B cell (primary cell): ENCODE measurements at regions not wholly inside any gene's neighbourhood (a gene's known extent, or its start where the extent isn't known, plus 50 kb on each side); places are given as distances from the start of the nearest gene placed in this dataset.

ENCODE experiments used
- ATAC-seq: fragments of 200-7000 bp; cut with Tn5 transposase; one replicate; pipeline ENCODE4 v1.10.0; 2021; ENCODE audit warnings: low read depth, mild to moderate bottlenecking, moderate number of reproducible peaks, moderate library complexity
- CTCF ChIA-PET: fragments of 350-600 bp; sonication (Branson Sonifier 250); formaldehyde crosslinking; loops from one replicate; lab custom pipeline; 2021; ENCODE audit warnings: antibody characterized with exemption, inconsistent platforms; lab: Charles Lee
- POLR2A ChIA-PET: fragments of 350-600 bp; sonication (Branson Sonifier 250); formaldehyde crosslinking; loops from one replicate; lab custom pipeline; 2021; ENCODE audit warnings: antibody characterized with exemption; lab: Charles Lee
- DNase-seq: peaks from one replicate; pipeline ENCODE4 v3.0.0; 2013
- H2AFZ ChIP-seq: 2 replicates; pipeline ENCODE4 v1.6.1; 2012; ENCODE audit warnings: mild to moderate bottlenecking, low read depth, low read length; ENCODE audit not compliant: insufficient read depth, poor library complexity, severe bottlenecking
- H3K27ac ChIP-seq, 2 donors: 1 replicate in 1 of 2; 2 replicates in 1 of 2; pipeline ENCODE4 v1.5.1; 2012 to 2013; ENCODE audit warnings: low read length in 2 of 2, mild to moderate bottlenecking in 2 of 2, moderate library complexity in 1 of 2
- H3K27me3 ChIP-seq, 4 experiments: fragments of 200-600 bp in 1 of 4; sonication (generic) in 1 of 4; replicated peaks in 1 of 4; 1 replicate in 2 of 4; 2 replicates in 2 of 4; pipeline versions ENCODE4 v1.6.1 to v1.7.0; 2013 to 2016; ENCODE audit warnings: low read length in 3 of 4, mild to moderate bottlenecking in 2 of 4, mixed read lengths in 1 of 4, moderate library complexity in 1 of 4; ENCODE audit not compliant: insufficient read depth in 4 of 4, control insufficient read depth in 3 of 4; ENCODE audit errors: control extremely low read depth in 1 of 4
- H3K36me3 ChIP-seq, 2 experiments: replicated peaks in 1 of 2; 1 replicate in 1 of 2; 2 replicates in 1 of 2; pipeline versions ENCODE4 v1.6.1 to v1.7.1; 2013; ENCODE audit warnings: low read length in 1 of 2; ENCODE audit not compliant: insufficient read depth in 2 of 2, control insufficient read depth in 1 of 2; ENCODE audit errors: control extremely low read depth in 1 of 2, extremely low read depth in 1 of 2
- H3K4me1 ChIP-seq, 2 donors: fragments of 200-600 bp in 1 of 2; sonication (generic) in 1 of 2; 1 replicate in 1 of 2; 2 replicates in 1 of 2; pipeline versions ENCODE4 v1.5.1 to v1.6.1; 2013 to 2017; ENCODE audit warnings: low read length in 2 of 2; ENCODE audit not compliant: control insufficient read depth in 2 of 2, insufficient read depth in 2 of 2
- H3K4me2 ChIP-seq: replicated peaks from 2 replicates; pipeline ENCODE3; 2012; ENCODE audit warnings: mild to moderate bottlenecking, low read depth, low read length; ENCODE audit not compliant: poor library complexity, severe bottlenecking
- H3K4me3 ChIP-seq, 5 experiments: fragments of 200-600 bp in 1 of 5; sonication (generic) in 1 of 5; 1 replicate in 3 of 5; 2 replicates in 2 of 5; pipeline versions ENCODE4 v1.5.1 to v1.7.0; 2011 to 2016; ENCODE audit warnings: low read length in 4 of 5, mild to moderate bottlenecking in 4 of 5, low read depth in 2 of 5, control low read depth in 1 of 5, moderate library complexity in 1 of 5; ENCODE audit not compliant: insufficient read depth in 1 of 5; ENCODE audit errors: control extremely low read depth in 1 of 5, extremely low read depth in 1 of 5
- H3K79me2 ChIP-seq: fragments of 200-600 bp; sonication (generic); one replicate; pipeline ENCODE4 v1.6.0; 2016; ENCODE audit warnings: low read length; ENCODE audit not compliant: control insufficient read depth, insufficient read depth
- H3K9ac ChIP-seq: fragments of 200-600 bp; sonication (generic); 2 replicates; pipeline ENCODE4 v1.6.1; 2017; ENCODE audit warnings: mild to moderate bottlenecking, low read length, moderate library complexity
- H3K9me3 ChIP-seq, 3 donors: one replicate each; pipeline versions ENCODE4 v1.6.1 to v1.7.1; 2013; ENCODE audit warnings: low read length in 2 of 3; ENCODE audit not compliant: control insufficient read depth in 2 of 3, insufficient read depth in 1 of 3; ENCODE audit errors: control extremely low read depth in 1 of 3
- H4K20me1 ChIP-seq: 2 replicates; pipeline ENCODE4 v1.6.0; 2012; ENCODE audit warnings: mild to moderate bottlenecking, low read length; ENCODE audit not compliant: insufficient read depth, control insufficient read depth, poor library complexity, severe bottlenecking
- H3K27ac Mint-ChIP-seq: one replicate; pipeline ENCODE4 v1.8.0; 2021; ENCODE audit warnings: mixed read lengths
- H3K27me3 Mint-ChIP-seq: one replicate; pipeline ENCODE4 v1.8.0; 2021; ENCODE audit warnings: mixed read lengths
- H3K4me1 Mint-ChIP-seq: one replicate; pipeline ENCODE4 v1.8.0; 2021; ENCODE audit warnings: mixed read lengths
- H3K4me3 Mint-ChIP-seq: one replicate; pipeline ENCODE4 v1.8.0; 2021; ENCODE audit warnings: mixed read lengths
- H3K9me3 Mint-ChIP-seq: one replicate; pipeline ENCODE4 v1.8.0; 2022; ENCODE audit warnings: mixed read lengths; ENCODE audit not compliant: insufficient read depth
- EZH2 ChIP-seq: IDR thresholded peaks from 2 replicates; pipeline ENCODE4 v1.6.1; 2012; ENCODE audit warnings: borderline replicate concordance, low read depth, mild to moderate bottlenecking, moderate library complexity, low read length; ENCODE audit not compliant: insufficient read depth, poor library complexity, severe bottlenecking
- WGBS: methylation state at CpG from one replicate; pipeline ENCODE4 v1.1.5; 2013; ENCODE audit warnings: missing lambda C conversion rate; ENCODE audit not compliant: insufficient coverage; 5-methylcytosine and 5-hydroxymethylcytosine counted together
- intact Hi-C: fragments of 100-400 bp; cut with micrococcal nuclease; formaldehyde crosslinking; loops from one replicate; pipeline ENCODE4 v1.10.0; 2022
- TF ChIP-seq, protein P1 (sequence below): fragments of 200-600 bp; IDR thresholded peaks from one replicate; pipeline ENCODE4 v1.8.0; 2022; ENCODE audit warnings: antibody characterized with exemption, mild to moderate bottlenecking

DNA sequence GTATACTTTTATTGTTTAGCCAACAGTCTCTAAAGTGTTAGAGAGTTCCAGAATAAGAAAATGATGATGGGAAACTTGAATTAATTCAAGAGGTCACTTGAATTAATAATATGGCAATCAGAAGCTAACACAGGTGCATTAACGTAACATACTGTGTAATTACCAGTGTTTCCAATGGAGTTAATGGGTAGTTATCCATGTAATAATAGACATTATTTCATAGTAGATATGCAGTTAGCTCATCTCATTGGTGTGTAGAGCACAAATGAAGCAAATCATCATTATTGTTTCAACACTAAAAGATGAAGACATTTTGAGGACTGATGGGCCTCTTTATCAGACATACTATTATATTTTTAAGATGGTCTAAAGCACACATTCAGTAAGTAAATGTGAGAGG lies 460.3 kb upstream of the HNRNPA3 start:
- no peaks in the 10 kb centered on the region for H3K9me3 ChIP-seq
- H4K20me1 ChIP-seq = no peaks in the 10 kb centered on the region
- H3K9ac ChIP-seq = no peak overlapping the region
- WGBS = no CpG with 5 or more reads among the region's 1 CpG
- DNase-seq = no peak
- H3K4me1 ChIP-seq = no peaks in the 10 kb centered on the region
- intact Hi-C loops = no loop called here
- TF ChIP-seq, protein P1, sequence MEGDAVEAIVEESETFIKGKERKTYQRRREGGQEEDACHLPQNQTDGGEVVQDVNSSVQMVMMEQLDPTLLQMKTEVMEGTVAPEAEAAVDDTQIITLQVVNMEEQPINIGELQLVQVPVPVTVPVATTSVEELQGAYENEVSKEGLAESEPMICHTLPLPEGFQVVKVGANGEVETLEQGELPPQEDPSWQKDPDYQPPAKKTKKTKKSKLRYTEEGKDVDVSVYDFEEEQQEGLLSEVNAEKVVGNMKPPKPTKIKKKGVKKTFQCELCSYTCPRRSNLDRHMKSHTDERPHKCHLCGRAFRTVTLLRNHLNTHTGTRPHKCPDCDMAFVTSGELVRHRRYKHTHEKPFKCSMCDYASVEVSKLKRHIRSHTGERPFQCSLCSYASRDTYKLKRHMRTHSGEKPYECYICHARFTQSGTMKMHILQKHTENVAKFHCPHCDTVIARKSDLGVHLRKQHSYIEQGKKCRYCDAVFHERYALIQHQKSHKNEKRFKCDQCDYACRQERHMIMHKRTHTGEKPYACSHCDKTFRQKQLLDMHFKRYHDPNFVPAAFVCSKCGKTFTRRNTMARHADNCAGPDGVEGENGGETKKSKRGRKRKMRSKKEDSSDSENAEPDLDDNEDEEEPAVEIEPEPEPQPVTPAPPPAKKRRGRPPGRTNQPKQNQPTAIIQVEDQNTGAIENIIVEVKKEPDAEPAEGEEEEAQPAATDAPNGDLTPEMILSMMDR = no peak
- no peak for TF ChIP-seq EZH2
- H3K9me3 Mint-ChIP-seq = no peaks in the 10 kb centered on the region
- no peak overlapping the region for H3K27ac ChIP-seq
- no peak overlapping the region for H3K4me3 ChIP-seq
- H3K27me3 Mint-ChIP-seq = no peaks in the 10 kb centered on the region
- no peaks in the 10 kb centered on the region for H3K27me3 ChIP-seq
- H3K36me3 ChIP-seq = no peaks in the 10 kb centered on the region
- H3K27ac Mint-ChIP-seq = no peak overlapping the region
- H3K4me3 Mint-ChIP-seq = no peak overlapping the region
- no peaks in the 10 kb centered on the region for H3K79me2 ChIP-seq
- H3K4me1 Mint-ChIP-seq = no peaks in the 10 kb centered on the region
- H3K4me2 ChIP-seq = no peak overlapping the region
- POLR2A ChIA-PET = no interaction called here
- CTCF ChIA-PET = no interaction called here
- H2AFZ ChIP-seq = no peak overlapping the region
- no peak for ATAC-seq

DNA sequence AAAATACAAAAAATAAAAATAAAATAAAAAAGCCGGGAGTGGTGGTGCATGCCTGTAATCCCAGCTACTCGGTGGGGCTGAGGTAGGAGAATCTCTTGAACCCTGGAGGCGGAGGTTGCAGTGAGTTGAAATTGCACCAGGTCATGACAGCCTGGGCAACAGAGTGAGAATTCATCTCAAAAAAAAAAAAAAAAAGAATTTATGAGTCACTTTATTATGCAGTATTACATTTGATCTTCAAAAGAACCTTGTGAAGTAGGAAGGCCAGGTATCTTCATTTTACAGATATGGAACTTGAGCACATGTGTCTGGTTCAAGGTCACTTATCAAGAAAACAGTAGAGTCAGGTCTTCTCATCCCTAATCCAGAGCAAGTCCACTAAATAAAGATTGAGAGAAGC lies 459.4 kb upstream of the HNRNPA3 start:
- H4K20me1 ChIP-seq = no peaks in the 10 kb centered on the region
- 100% methylated on average over 1 of the region's 3 CpGs for WGBS
- intact Hi-C loops = no loop called here
- H3K4me2 ChIP-seq = no peak overlapping the region
- H2AFZ ChIP-seq = no peak overlapping the region
- Mint-ChIP-seq H3K9me3 (no peaks in the 10 kb centered on the region), H3K27ac (no peak overlapping the region), H3K27me3 (no peaks in the 10 kb centered on the region), H3K4me1 (no peaks in the 10 kb centered on the region), H3K4me3 (no peak overlapping the region)
- no peaks in the 10 kb centered on the region for H3K4me1 ChIP-seq
- DNase-seq = no peak
- ChIA-PET POLR2A (no interaction called here), CTCF (no interaction called here)
- no peak overlapping the region for H3K27ac ChIP-seq
- no peaks in the 10 kb centered on the region for H3K36me3 ChIP-seq
- H3K9ac ChIP-seq = no peak overlapping the region
- TF ChIP-seq EZH2 = no peak
- TF ChIP-seq, protein P1 = no peak
- H3K27me3 ChIP-seq = no peaks in the 10 kb centered on the region
- H3K79me2 ChIP-seq = no peaks in the 10 kb centered on the region
- no peaks in the 10 kb centered on the region for H3K9me3 ChIP-seq
- ATAC-seq = no peak
- H3K4me3 ChIP-seq = no peak overlapping the region
